HG02884 (cell line): ENCODE measurements at regions not wholly inside any gene's neighbourhood (a gene's known extent, or its start where the extent isn't known, plus 50 kb on each side); places are given as distances from the start of the nearest gene placed in this dataset.
"Not testable (repeated sequence)": the region's sequence is repeated elsewhere in the genome, so short reads cannot be mapped to it uniquely, and the experiment has no call there.

Source experiments
- ATAC-seq: cut with Tn5 transposase; IDR thresholded peaks from one replicate; pipeline ENCODE4 v1.9.1; 2021; ENCODE audit warnings: mild to moderate bottlenecking, moderate library complexity; ENCODE audit not compliant: unreplicated experiment

DNA sequence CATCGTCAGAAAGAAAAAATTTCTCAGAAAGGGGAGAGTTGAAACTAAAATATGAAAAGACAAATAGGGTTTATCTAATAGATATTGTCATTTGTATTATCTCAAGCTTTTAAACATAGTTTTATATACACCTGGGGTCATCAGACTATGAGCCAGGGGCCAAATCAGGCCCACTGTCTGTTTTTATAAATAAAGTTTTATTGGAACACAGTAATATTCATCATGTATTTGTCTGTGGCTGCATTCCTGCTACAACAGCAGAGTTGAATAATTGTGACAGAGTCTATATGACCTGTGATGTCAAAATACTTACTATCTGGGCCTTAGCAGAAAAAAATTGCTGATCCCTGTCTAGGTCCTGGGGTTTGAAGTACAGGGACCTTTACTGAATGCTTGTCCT, 120.5 kb upstream of the RUNX1 start:
- no peak for ATAC-seq

- ATAC-seq, result no peak
Observed at GRCh38 chr21:35168735-35169134, 119.6 kb upstream of the RUNX1 start.

GRCh38 chr21:35164971-35165483, 115.9 kb upstream of the RUNX1 start:
- ATAC-seq, result no peak

DNA sequence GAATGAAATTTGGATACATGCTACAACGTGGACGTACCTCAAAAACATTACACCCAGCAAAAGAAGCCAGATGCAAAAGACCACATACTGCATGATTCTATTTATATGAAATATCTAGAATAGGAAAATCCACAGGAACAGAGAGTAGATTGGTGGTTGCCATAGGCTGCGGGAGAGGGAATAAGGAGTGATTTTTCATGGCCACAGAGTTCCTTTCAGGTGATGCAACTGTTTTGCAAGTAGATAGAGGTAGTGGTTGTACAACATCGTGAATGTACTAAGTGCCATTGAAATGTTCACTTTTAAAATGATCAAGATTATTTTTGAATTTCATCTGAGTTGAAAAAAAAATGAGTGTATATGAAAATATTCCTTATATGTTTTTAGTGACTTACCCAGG, 115.3 kb upstream of the RUNX1 start:
- ATAC-seq, result no peak

- no peak for ATAC-seq
Observed at GRCh38 chr21:35163411-35163810, 114.3 kb upstream of the RUNX1 start.

DNA sequence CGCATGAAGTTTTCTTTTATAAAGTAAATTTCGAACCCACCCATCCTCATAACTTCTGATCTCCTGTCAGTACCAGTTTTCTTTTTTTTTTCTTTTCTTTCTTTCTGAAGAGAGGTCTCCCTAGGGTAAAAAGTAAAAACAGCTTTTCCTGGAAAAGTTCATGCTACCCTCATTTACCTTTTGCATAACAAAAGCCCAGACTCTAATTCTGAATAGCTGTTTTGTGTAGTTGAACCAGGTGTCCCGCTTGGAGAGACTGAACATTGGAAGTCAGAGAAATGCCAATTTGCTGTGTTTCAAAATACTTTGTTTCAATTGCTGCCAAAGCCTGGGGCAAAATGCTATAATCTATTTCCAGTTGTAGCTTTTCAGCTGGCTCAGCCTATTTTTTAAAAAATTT, 113.7 kb upstream of the RUNX1 start:
- ATAC-seq, result no peak

GRCh38 chr21:35159881-35160280, 110.8 kb upstream of the RUNX1 start:
- ATAC-seq, result no peak

DNA sequence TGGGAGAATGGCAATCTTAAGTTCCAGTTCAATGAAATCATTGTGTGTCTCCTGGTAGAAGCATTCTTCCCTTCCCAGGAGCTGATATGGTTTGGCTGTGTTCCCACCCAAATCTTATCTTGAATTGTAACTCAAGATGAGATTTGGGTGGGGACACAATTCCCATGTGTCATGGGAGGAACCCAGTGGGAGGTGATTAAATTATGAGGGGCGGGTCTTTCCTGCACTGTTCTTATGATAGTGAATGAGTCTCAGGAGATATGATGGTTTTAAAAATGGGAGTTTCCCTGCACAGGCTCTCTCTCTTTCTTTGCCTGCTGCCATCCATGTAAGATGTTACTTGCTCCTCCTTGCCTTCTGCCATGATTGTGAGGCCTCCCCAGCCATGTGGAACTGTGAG, 108.3 kb upstream of the RUNX1 start:
- not testable (repeated sequence) for ATAC-seq

GRCh38 chr21:35156293-35157278, 107.5 kb upstream of the RUNX1 start:
- ATAC-seq, result no peak

DNA sequence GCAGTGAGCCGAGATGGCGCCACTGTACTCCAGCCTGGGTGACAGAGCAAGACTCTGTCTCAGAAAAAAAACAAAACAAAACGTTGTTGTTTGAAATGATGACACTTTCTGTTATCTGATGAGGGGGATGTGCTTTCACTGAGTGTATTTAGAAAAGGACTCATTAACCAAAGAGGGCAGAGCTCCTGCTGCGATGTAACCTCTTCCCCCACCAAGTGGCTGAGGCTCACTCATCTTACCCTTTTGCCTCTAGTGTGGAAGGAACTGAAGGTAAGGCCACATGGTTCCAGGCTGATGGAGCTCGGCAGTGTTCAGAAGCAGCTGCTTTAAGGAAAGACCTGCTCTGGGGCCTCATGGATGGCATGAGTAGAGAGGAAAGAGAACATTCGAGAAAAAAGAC, 105.7 kb upstream of the RUNX1 start:
- ATAC-seq, result no peak

- ATAC-seq, result no peak
Observed at GRCh38 chr21:35153671-35154070, 104.6 kb upstream of the RUNX1 start.

DNA sequence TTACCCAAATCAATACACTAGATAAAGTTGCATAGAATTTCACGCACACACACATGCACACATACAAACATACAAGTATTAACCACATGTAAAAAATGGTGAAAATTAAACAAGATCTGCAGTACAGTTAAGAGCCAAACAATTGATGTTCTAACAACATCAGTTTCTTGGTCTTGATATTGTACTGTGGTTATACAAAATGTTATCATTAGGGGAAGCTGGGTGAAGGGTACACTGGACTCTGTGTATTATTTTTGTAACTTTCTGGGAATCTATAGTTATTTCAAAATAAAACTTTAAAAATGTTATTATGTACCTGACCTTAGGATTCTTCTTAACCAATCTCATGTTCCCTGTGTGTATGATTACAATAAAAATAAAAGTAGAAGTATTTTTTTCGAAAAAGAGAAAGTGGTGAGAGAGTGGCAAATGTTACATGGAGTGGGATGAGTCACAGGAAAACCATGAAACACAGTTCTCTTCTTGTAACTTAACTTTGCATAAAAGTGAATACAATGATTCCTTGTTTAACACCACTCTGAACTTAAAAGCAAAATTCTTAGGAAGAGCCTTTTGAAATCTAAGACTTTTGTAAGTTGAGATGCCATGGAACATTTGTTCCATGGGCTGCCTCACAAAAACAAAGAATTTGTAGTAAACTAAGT, 101.6 kb upstream of the RUNX1 start:
- no peak for ATAC-seq

DNA sequence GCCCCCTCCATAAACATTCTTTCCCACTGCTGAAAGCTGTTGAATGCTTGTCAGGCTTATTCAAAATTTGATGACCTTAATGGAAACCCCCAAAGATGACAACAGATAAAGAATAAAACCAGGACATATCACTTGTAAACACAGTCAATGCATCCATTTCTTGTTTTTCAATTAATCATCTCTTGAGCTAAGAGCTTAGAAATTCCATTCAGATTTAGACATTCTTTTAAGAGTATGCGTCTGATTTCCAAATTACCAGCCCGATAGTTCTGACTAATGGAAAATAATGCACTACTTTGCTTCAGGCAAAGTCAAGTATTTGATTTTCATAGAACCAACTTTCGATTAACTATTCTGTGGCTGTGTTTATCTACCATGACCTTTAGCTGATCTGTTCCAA, 100.6 kb upstream of the RUNX1 start:
- no peak for ATAC-seq

DNA sequence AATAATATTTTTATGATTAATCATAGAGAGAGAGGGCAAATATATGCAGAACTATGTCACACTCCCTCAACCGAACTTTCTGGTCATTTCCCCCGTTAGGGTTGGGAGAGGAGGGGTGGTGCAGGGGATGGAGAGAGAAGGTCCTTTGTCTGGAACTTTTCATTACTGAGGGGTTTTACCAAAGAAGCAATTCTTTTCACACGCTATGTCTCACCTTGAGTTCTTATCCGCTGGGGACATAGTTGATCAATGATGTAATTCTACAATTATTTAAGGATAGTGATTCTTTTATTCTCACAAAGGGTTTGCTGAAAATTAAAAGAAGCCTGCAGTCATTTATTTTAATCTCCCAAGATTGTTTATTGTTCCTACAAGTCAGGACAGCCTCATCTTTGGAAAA, 98.3 kb upstream of the RUNX1 start:
- no peak for ATAC-seq

DNA sequence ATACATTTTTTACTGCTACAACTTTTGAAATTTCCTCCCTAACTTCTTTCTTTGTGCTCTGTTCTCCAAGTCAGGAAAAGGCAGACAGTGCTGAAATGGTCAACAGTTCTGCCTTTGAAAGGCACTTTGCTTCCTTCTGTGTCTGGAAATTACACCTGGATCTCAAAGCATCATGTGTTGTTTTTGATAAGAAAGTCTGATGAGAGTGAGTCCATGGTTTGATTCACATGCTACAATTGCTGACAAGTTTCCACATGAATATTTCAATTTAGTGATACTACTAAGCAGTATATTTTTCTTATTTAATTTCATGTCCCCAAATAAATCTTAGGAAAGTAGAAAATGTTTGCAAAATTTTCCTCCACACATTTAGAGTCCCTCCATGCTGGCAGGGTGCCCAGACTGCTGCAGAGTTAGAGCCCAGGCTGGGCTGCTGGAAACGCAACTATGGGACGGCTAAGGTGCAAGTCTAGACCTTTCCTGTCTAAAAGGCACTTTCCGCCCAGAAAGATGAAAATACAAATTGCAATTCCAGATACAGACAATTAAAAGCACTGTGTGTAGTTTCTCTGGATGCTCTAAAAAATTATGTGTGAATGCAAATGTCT, 96.6 kb upstream of the RUNX1 start:
- no peak for ATAC-seq

- no peak for ATAC-seq
Observed at GRCh38 chr21:35144978-35145377, 95.9 kb upstream of the RUNX1 start.

DNA sequence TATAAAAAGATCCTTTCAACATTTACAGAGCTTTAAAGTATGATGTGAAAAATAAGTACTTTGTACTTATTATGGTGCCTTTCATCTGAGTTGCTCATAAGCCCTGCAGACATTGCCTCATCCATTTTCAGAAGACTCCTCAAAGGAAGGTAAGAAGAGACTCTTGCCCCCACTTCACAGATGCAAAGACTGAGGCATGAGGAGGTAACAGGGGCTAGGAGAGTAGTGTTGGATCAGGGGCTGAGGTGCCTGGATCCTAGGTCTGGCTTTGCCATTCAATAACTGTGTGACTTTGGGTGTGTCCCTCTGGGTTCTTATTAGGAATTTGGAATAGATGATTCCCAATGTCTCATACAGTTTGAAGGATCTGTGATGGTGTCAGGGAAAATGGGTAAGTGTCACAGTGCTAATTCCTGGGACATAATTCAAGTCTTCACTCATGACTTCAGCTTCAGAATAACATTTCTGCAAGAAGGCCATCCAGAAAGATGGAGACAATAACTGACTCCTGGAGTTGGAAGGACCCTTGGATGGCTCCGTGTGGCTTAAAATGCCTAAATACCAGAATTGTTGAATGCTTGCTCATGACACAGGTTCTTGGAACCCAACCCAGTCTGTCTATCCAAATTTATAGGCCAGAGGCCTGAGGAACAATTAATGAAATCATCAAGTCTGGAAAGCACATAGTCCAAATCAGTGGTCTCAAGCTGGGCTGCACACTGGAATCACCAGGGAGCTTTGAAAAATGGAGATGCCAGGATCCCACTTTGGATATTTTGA, 93.1 kb upstream of the RUNX1 start:
- ATAC-seq, result no peak

- no peak for ATAC-seq
Observed at GRCh38 chr21:35139382-35139715, 90.2 kb upstream of the RUNX1 start.

GRCh38 chr21:35138665-35139381, 89.7 kb upstream of the RUNX1 start:
- ATAC-seq, result no peak

GRCh38 chr21:35136586-35137219, 87.6 kb upstream of the RUNX1 start:
- no peak for ATAC-seq
